Ovary (tissue), 3 donors: ENCODE measurements at regions not wholly inside any gene's neighbourhood (a gene's known extent, or its start where the extent isn't known, plus 50 kb on each side); places are given as distances from the start of the nearest gene placed in this dataset.

ENCODE experiments used
- CTCF ChIP-seq, 3 donors: fragments of 450-650 bp in 2 of 3; fragments of 200-600 bp in 1 of 3; IDR thresholded peaks; one replicate each; pipeline versions ENCODE4 v1.5.1 to v1.8.0; 2016 to 2022; ENCODE audit warnings: antibody characterized with exemption in 3 of 3, mild to moderate bottlenecking in 1 of 3
- EP300 ChIP-seq: sonication (generic); formaldehyde crosslinking; IDR thresholded peaks from one replicate; pipeline ENCODE4 v1.6.1; 2017; ENCODE audit warnings: antibody characterized with exemption
- POLR2A ChIP-seq: fragments of 450-650 bp; IDR thresholded peaks from one replicate; pipeline ENCODE4 v1.6.1; 2017; ENCODE audit warnings: antibody characterized with exemption, mild to moderate bottlenecking, moderate library complexity
- donor health status: DM: no; HTN: no; CAD: no.

- TF ChIP-seq POLR2A (no peak), CTCF (IDR thresholded peaks at IDR 0.05) (no peak), EP300 (no peak)
Observed at GRCh38 chr15:37814847-37815515, 119.5 kb upstream of the TMCO5A start.
